ENCODE measurements at regions not wholly inside any gene's neighbourhood (a gene's known extent, or its start where the extent isn't known, plus 50 kb on each side); places are given as distances from the start of the nearest gene placed in this dataset.

- TF ChIP-seq SP1 (IDR thresholded peaks at IDR 0.05; ENCODE audit: low read depth), result no peak
- no peak for TF ChIP-seq ZFX (IDR thresholded peaks at IDR 0.05)
- peak; percentile 18 to 37 (median 28); a peak in 3 of 6 replicates for TF ChIP-seq CTCF (IDR thresholded peaks at IDR 0.05 in 2 of 3, conservative IDR thresholded peaks at IDR 0.05 in 1 of 3; ENCODE audit: borderline replicate concordance in 1 of 3, insufficient read depth in 1 of 3, low read depth in 2 of 3, low read length in 2 of 3)
- TF ChIP-seq ELF1 (IDR thresholded peaks at IDR 0.05; ENCODE audit: borderline replicate concordance, low read depth), result no peak
- TF ChIP-seq POLR2AphosphoS5 (IDR thresholded peaks at IDR 0.05; ENCODE audit: low read depth, low read length), result no peak
- TF ChIP-seq YY1 (IDR thresholded peaks at IDR 0.05; ENCODE audit: extremely low read depth, insufficient replicate concordance, low read depth, low read length), result no peak
- TF ChIP-seq POLR2A (IDR thresholded peaks at IDR 0.05; ENCODE audit: borderline replicate concordance, extremely low read depth, insufficient read depth, insufficient read length), result no peak
- TF ChIP-seq REST (IDR thresholded peaks at IDR 0.05; ENCODE audit: low read depth), result no peak
- no peak for TF ChIP-seq EZH2 (IDR thresholded peaks at IDR 0.05)
Observed at GRCh38 chrX:30489323-30489722, 88.2 kb downstream of the TASL start.
